Peyer's patch (tissue), 4 donors: ENCODE measurements at regions not wholly inside any gene's neighbourhood (a gene's known extent, or its start where the extent isn't known, plus 50 kb on each side); places are given as distances from the start of the nearest gene placed in this dataset.

ENCODE experiments used
- DNase-seq, 3 donors: peaks; one replicate each; pipeline ENCODE4 v3.0.0-alpha.2; 2017 to 2019
- H3K27ac ChIP-seq, 4 donors: fragments of 200-600 bp; sonication (generic); one replicate each; pipeline ENCODE4 v1.5.1; 2016 to 2019
- H3K27me3 ChIP-seq, 2 donors: fragments of 200-600 bp; sonication (generic); one replicate each; pipeline ENCODE4 v1.5.1; 2019
- H3K36me3 ChIP-seq, 3 donors: fragments of 200-600 bp; sonication (generic); one replicate each; pipeline ENCODE4 v1.5.1; 2016 to 2019
- H3K4me1 ChIP-seq, 4 donors: fragments of 200-600 bp; sonication (generic); one replicate each; pipeline ENCODE4 v1.5.1; 2016 to 2019
- H3K4me3 ChIP-seq, 4 donors: fragments of 200-600 bp; sonication (generic); 1 replicate in 3 of 4; 2 replicates in 1 of 4; pipeline ENCODE4 v1.5.1; 2016 to 2019; ENCODE audit warnings: mild to moderate bottlenecking in 1 of 4
- H3K9me3 ChIP-seq, 4 donors: fragments of 200-600 bp; sonication (generic); one replicate each; pipeline ENCODE4 v1.5.1; 2016 to 2019; ENCODE audit warnings: mild to moderate bottlenecking in 1 of 4
- POLR2A ChIP-seq, 2 donors: fragments of 450-650 bp; IDR thresholded peaks; one replicate each; pipeline ENCODE4 v1.5.1; 2017; ENCODE audit warnings: antibody characterized with exemption in 2 of 2, mild to moderate bottlenecking in 2 of 2, moderate library complexity in 2 of 2
- TF ChIP-seq, protein P1 (sequence below), 6 experiments: fragments of 450-650 bp in 4 of 6; fragments of 200-600 bp in 2 of 6; sonication (generic) in 1 of 6; IDR thresholded peaks; one replicate each; pipeline ENCODE4 v1.5.1; 2017 to 2019; ENCODE audit warnings: antibody characterized with exemption in 6 of 6, mild to moderate bottlenecking in 3 of 6, moderate library complexity in 1 of 6

DNA sequence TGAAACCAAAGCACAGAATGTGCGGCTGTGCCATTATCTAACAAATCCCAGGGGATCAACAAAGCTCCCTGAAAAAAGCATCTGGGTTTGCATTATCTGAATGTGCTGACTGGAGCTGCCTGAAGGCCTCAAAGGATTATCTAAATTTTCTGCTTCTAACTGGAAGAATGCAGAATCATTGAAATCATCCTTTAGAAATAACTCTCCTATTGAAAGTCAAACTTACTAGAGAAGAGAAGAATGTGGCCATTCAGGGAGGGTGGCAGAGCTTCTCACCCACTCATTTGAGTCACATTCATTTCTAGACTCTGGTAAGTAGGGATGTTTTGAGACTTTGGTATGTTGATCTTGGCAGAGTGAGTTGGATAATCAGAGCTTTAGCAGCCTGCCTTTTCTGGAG lies 220.6 kb upstream of the RGS6 start:
- peaks cover 0 to 8% (median 0%) of the 10 kb centered on the region in 3 donors for H3K36me3 ChIP-seq
- no peaks in the 10 kb centered on the region for H3K27me3 ChIP-seq
- H3K4me1 ChIP-seq, result no peaks in the 10 kb centered on the region
- no peaks in the 10 kb centered on the region for H3K9me3 ChIP-seq
- DNase-seq, result no peak
- H3K27ac ChIP-seq, result no peak overlapping the region
- no peak overlapping the region for H3K4me3 ChIP-seq
- TF ChIP-seq POLR2A (IDR thresholded peaks at IDR 0.05), result no peak
- TF ChIP-seq, protein P1, sequence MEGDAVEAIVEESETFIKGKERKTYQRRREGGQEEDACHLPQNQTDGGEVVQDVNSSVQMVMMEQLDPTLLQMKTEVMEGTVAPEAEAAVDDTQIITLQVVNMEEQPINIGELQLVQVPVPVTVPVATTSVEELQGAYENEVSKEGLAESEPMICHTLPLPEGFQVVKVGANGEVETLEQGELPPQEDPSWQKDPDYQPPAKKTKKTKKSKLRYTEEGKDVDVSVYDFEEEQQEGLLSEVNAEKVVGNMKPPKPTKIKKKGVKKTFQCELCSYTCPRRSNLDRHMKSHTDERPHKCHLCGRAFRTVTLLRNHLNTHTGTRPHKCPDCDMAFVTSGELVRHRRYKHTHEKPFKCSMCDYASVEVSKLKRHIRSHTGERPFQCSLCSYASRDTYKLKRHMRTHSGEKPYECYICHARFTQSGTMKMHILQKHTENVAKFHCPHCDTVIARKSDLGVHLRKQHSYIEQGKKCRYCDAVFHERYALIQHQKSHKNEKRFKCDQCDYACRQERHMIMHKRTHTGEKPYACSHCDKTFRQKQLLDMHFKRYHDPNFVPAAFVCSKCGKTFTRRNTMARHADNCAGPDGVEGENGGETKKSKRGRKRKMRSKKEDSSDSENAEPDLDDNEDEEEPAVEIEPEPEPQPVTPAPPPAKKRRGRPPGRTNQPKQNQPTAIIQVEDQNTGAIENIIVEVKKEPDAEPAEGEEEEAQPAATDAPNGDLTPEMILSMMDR (IDR thresholded peaks at IDR 0.05), result no peak

- H3K27ac ChIP-seq, result no peak overlapping the region
These were observed 219.8 kb upstream of the RGS6 start for GRCh38 chr14:71712478-71712877.

GRCh38 chr14:71713016-71713415 lies 219.2 kb upstream of the RGS6 start:
- Histone ChIP-seq H3K27me3 (no peaks in the 10 kb centered on the region), H3K27ac (no peak overlapping the region), H3K4me1 (no peaks in the 10 kb centered on the region), H3K36me3 (peaks cover 0 to 8% (median 0%) of the 10 kb centered on the region in 3 donors), H3K9me3 (no peaks in the 10 kb centered on the region), H3K4me3 (no peak overlapping the region)
- TF ChIP-seq, protein P1 (IDR thresholded peaks at IDR 0.05), result no peak
- TF ChIP-seq POLR2A (IDR thresholded peaks at IDR 0.05), result no peak
- DNase-seq, result no peak

More at GRCh38 chr14:71712478-71712877, 219.8 kb upstream of the RGS6 start:
- Histone ChIP-seq H3K36me3 (peaks cover 0 to 8% (median 0%) of the 10 kb centered on the region in 3 donors), H3K9me3 (no peaks in the 10 kb centered on the region), H3K4me1 (no peaks in the 10 kb centered on the region), H3K4me3 (no peak overlapping the region), H3K27me3 (no peaks in the 10 kb centered on the region)
- no peak for TF ChIP-seq POLR2A (IDR thresholded peaks at IDR 0.05)
- TF ChIP-seq, protein P1 (IDR thresholded peaks at IDR 0.05), result no peak
- no peak for DNase-seq

- TF ChIP-seq POLR2A (IDR thresholded peaks at IDR 0.05), result no peak
- TF ChIP-seq, protein P1 (IDR thresholded peaks at IDR 0.05), result no peak
- Histone ChIP-seq H3K27me3 (no peaks in the 10 kb centered on the region), H3K9me3 (no peaks in the 10 kb centered on the region), H3K36me3 (peaks cover 0 to 8% (median 0%) of the 10 kb centered on the region in 3 donors), H3K27ac (no peak overlapping the region), H3K4me3 (no peak overlapping the region), H3K4me1 (no peaks in the 10 kb centered on the region)
- DNase-seq, result no peak
These were observed 218.8 kb upstream of the RGS6 start for GRCh38 chr14:71713451-71713850.

- H3K9me3 ChIP-seq, result no peaks in the 10 kb centered on the region
- TF ChIP-seq, protein P1 (IDR thresholded peaks at IDR 0.05), result no peak
- no peak for TF ChIP-seq POLR2A (IDR thresholded peaks at IDR 0.05)
- H3K4me3 ChIP-seq, result no peak overlapping the region
- DNase-seq, result no peak
- no peak overlapping the region for H3K27ac ChIP-seq
- H3K4me1 ChIP-seq, result no peaks in the 10 kb centered on the region
- H3K36me3 ChIP-seq, result peaks cover 0 to 6% (median 0%) of the 10 kb centered on the region in 3 donors
- H3K27me3 ChIP-seq, result no peaks in the 10 kb centered on the region
These were observed 218.0 kb upstream of the RGS6 start for GRCh38 chr14:71714225-71714624.
